GM23248 (cell line): ENCODE measurements at regions not wholly inside any gene's neighbourhood (a gene's known extent, or its start where the extent isn't known, plus 50 kb on each side); places are given as distances from the start of the nearest gene placed in this dataset.

Experiments
- DNase-seq: peaks from one replicate; pipeline ENCODE4 v3.0.0-alpha.2; 2015
- H2AFZ ChIP-seq: fragments of 200-600 bp; sonication (generic); 2 replicates; pipeline ENCODE4 v1.6.1; 2016; ENCODE audit warnings: antibody characterized with exemption
- H3F3A ChIP-seq: fragments of 200-600 bp; sonication (generic); 2 replicates; pipeline ENCODE4 v1.6.1; 2016; ENCODE audit warnings: mild to moderate bottlenecking, antibody characterized with exemption, mixed run types; ENCODE audit not compliant: insufficient read depth
- H3K27ac ChIP-seq: fragments of 200-600 bp; sonication (generic); 2 replicates; pipeline ENCODE4 v1.5.1; 2016; ENCODE audit warnings: mild to moderate bottlenecking
- H3K27me3 ChIP-seq: fragments of 200-600 bp; sonication (generic); replicated peaks from 2 replicates; pipeline ENCODE4 v1.6.1; 2016; ENCODE audit warnings: mild to moderate bottlenecking; ENCODE audit not compliant: insufficient read depth
- H3K36me3 ChIP-seq: fragments of 200-600 bp; sonication (generic); 2 replicates; pipeline ENCODE4 v1.6.1; 2016; ENCODE audit warnings: low read depth, mild to moderate bottlenecking
- H3K4me1 ChIP-seq: fragments of 200-600 bp; sonication (generic); 2 replicates; pipeline ENCODE4 v1.6.1; 2016; ENCODE audit warnings: mild to moderate bottlenecking; ENCODE audit not compliant: insufficient read depth
- H3K4me2 ChIP-seq: fragments of 200-600 bp; sonication (generic); one replicate; pipeline ENCODE4 v1.6.1; 2016; ENCODE audit warnings: mild to moderate bottlenecking; ENCODE audit not compliant: unreplicated experiment
- H3K4me3 ChIP-seq: fragments of 200-600 bp; sonication (generic); 2 replicates; pipeline ENCODE4 v1.5.1; 2016; ENCODE audit warnings: mild to moderate bottlenecking
- H3K79me2 ChIP-seq: fragments of 200-600 bp; sonication (generic); 2 replicates; pipeline ENCODE4 v1.6.1; 2016; ENCODE audit warnings: mild to moderate bottlenecking; ENCODE audit not compliant: insufficient read depth
- H3K9ac ChIP-seq: fragments of 200-600 bp; sonication (generic); 2 replicates; pipeline ENCODE4 v1.6.1; 2016; ENCODE audit warnings: mild to moderate bottlenecking
- H3K9me2 ChIP-seq: fragments of 200-600 bp; sonication (generic); 2 replicates; pipeline ENCODE4 v1.6.1; 2016; ENCODE audit warnings: mixed run types, mild to moderate bottlenecking, moderate library complexity; ENCODE audit not compliant: insufficient read depth
- H3K9me3 ChIP-seq: fragments of 200-600 bp; sonication (generic); one replicate; pipeline ENCODE4 v1.6.1; 2017; ENCODE audit warnings: low read depth
- H4K20me1 ChIP-seq: fragments of 200-600 bp; sonication (generic); 2 replicates; pipeline ENCODE4 v1.6.0; 2016; ENCODE audit not compliant: insufficient read depth
- EZH2 ChIP-seq: fragments of 200-600 bp; sonication (generic); IDR thresholded peaks from 2 replicates; pipeline ENCODE4 v1.6.1; 2018; ENCODE audit warnings: antibody characterized with exemption, mild to moderate bottlenecking; ENCODE audit not compliant: insufficient read depth, poor library complexity, severe bottlenecking
- EZH2phosphoT487 ChIP-seq: fragments of 200-600 bp; sonication (generic); IDR thresholded peaks from 2 replicates; pipeline ENCODE4 v1.6.1; 2018; ENCODE audit warnings: antibody characterized with exemption, moderate library complexity, mild to moderate bottlenecking, low read depth; ENCODE audit not compliant: insufficient read depth
- WGBS, 2 experiments: methylation state at CpG; one replicate each; pipeline ENCODE4 v1.1.6; 2015 to 2017; ENCODE audit warnings: low lambda C conversion rate in 2 of 2, low coverage in 1 of 2; ENCODE audit errors: missing lambda C conversion rate in 2 of 2; 5-methylcytosine and 5-hydroxymethylcytosine counted together
- in situ Hi-C: fragments of 300-500 bp; cut with MboI; formaldehyde crosslinking; loops from 2 replicates; pipeline ENCODE4 v1.15.0; 2020

DNA sequence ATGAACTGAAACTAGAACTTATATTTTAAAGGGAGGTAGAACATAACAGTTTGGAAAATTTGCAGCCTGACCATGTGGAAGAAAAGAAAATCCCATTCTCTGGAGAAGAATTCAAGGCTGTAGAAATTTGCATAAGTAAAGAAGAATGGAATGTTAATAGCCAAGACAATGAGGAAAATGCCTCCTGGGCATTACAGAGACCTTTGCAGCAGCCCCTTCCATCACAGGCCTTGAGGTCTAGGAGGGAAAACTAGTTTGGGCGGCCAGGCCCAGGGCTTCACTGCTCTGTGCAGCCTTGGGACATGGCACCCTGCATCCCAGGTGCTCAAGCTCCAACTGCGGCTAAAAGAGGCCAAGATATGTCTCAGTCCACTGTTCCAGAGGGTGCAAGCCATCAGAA, 1506.8 kb downstream of the PCDH18 start:
- no peaks in the 10 kb centered on the region for H4K20me1 ChIP-seq

DNA sequence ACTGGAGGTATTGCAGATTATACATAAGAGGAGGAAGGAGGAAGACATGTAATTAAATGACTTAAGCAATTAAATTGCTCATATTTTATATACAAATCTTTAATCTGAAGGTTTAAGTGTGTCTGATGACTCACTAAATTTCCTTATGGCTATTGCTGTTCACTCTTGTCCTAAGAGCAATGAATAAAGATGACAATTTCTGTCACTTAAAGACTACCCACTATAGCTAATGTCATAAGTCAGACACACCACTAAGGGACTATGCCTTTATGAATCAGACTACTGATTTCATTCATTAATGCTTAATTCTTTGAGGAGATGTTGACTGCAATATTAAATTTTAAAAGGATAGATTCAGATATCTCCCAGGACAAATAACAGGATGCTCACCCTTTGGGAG, 1514.7 kb downstream of the PCDH18 start:
- in situ Hi-C loops, result no loop called here

More for the DNA sequence above, 1506.8 kb downstream of the PCDH18 start:
- no peak overlapping the region for H3K27ac ChIP-seq
- H3K36me3 ChIP-seq, result no peaks in the 10 kb centered on the region
- in situ Hi-C loops, result no loop called here
- TF ChIP-seq EZH2 (no peak), EZH2phosphoT487 (no peak)
- DNase-seq, result no peak
- WGBS, 2 experiments, result 15 to 24% methylated on average over 2 of the region's 2 CpGs
- H3K9me3 ChIP-seq, result no peaks in the 10 kb centered on the region
- no peak overlapping the region for H3K4me3 ChIP-seq
- no peak overlapping the region for H2AFZ ChIP-seq
- H3K9ac ChIP-seq, result no peak overlapping the region
- H3K79me2 ChIP-seq, result no peaks in the 10 kb centered on the region
- H3F3A ChIP-seq, result no peaks in the 10 kb centered on the region
- H3K27me3 ChIP-seq, result no peaks in the 10 kb centered on the region
- no peaks in the 10 kb centered on the region for H3K4me1 ChIP-seq
- no peaks in the 10 kb centered on the region for H3K9me2 ChIP-seq
- no peak overlapping the region for H3K4me2 ChIP-seq

GRCh38 chr4:136012220-136012619, 1520.1 kb downstream of the PCDH18 start:
- in situ Hi-C loops, result no loop called here
- H2AFZ ChIP-seq, result no peak overlapping the region

More for the DNA sequence above, 1514.7 kb downstream of the PCDH18 start:
- no peak overlapping the region for H2AFZ ChIP-seq
- H3K4me3 ChIP-seq, result no peak overlapping the region
- TF ChIP-seq EZH2 (no peak), EZH2phosphoT487 (no peak)
- no peak overlapping the region for H3K9ac ChIP-seq
- H3K4me1 ChIP-seq, result no peaks in the 10 kb centered on the region
- H3K36me3 ChIP-seq, result no peaks in the 10 kb centered on the region
- H3K9me2 ChIP-seq, result no peaks in the 10 kb centered on the region
- H3K9me3 ChIP-seq, result no peaks in the 10 kb centered on the region
- H3K27me3 ChIP-seq, result no peaks in the 10 kb centered on the region
- H3F3A ChIP-seq, result no peaks in the 10 kb centered on the region
- DNase-seq, result no peak
- H3K4me2 ChIP-seq, result no peak overlapping the region
- no peak overlapping the region for H3K27ac ChIP-seq
- H3K79me2 ChIP-seq, result no peaks in the 10 kb centered on the region
- no peaks in the 10 kb centered on the region for H4K20me1 ChIP-seq

DNA sequence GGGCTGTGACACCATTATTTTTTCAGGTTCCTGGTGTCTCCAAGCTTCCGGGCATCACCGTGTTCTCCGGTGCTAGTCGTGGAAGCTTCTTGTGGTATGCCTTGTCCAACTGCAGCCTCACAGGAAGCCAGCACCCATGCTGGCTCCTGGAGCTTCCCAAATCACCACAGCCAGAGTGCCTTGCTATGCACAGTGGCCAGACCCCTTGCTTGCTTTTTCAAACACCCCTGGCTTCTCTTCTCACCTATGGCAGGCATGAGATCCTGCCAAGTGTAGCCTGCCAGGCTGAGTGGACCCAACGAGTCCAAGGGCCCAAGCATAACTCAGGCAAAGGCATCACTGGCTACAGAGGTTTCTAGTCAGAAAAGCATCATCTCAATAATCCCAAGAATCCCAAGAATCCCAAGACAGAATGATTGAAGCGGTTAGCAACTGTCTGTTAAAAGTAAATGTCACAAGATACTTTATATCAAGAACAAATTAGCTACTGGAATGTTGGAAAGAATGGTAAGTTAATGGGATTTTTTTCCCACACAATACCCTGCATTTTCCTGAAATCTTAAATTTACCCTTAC, 1522.9 kb downstream of the PCDH18 start:
- H3K79me2 ChIP-seq, result no peaks in the 10 kb centered on the region
- H3K27me3 ChIP-seq, result no peaks in the 10 kb centered on the region
- no peak overlapping the region for H3K27ac ChIP-seq
- H3K4me3 ChIP-seq, result no peak overlapping the region
- no peaks in the 10 kb centered on the region for H3K9me3 ChIP-seq
- WGBS, 2 experiments, result 40 to 46% methylated on average over 6 of the region's 6 CpGs
- TF ChIP-seq EZH2 (no peak), EZH2phosphoT487 (no peak)
- no peak overlapping the region for H3K4me2 ChIP-seq
- no peak for DNase-seq
- H3K9me2 ChIP-seq, result no peaks in the 10 kb centered on the region
- no peaks in the 10 kb centered on the region for H4K20me1 ChIP-seq
- no peaks in the 10 kb centered on the region for H3F3A ChIP-seq
- no peak overlapping the region for H2AFZ ChIP-seq
- in situ Hi-C loops, result no loop called here
- no peak overlapping the region for H3K9ac ChIP-seq
- H3K4me1 ChIP-seq, result no peaks in the 10 kb centered on the region
- no peaks in the 10 kb centered on the region for H3K36me3 ChIP-seq

More at GRCh38 chr4:136012220-136012619, 1520.1 kb downstream of the PCDH18 start:
- no peaks in the 10 kb centered on the region for H3K79me2 ChIP-seq
- no peaks in the 10 kb centered on the region for H3K27me3 ChIP-seq
- no peaks in the 10 kb centered on the region for H3F3A ChIP-seq
- no peaks in the 10 kb centered on the region for H4K20me1 ChIP-seq
- H3K9me2 ChIP-seq, result no peaks in the 10 kb centered on the region
- DNase-seq, result no peak
- WGBS, 2 experiments, result 0 to 3% methylated on average over 1 of the region's 1 CpG
- H3K4me2 ChIP-seq, result no peak overlapping the region
- TF ChIP-seq EZH2 (no peak), EZH2phosphoT487 (no peak)
- no peak overlapping the region for H3K9ac ChIP-seq
- H3K36me3 ChIP-seq, result no peaks in the 10 kb centered on the region
- no peaks in the 10 kb centered on the region for H3K9me3 ChIP-seq
- no peaks in the 10 kb centered on the region for H3K4me1 ChIP-seq
- no peak overlapping the region for H3K27ac ChIP-seq
- H3K4me3 ChIP-seq, result no peak overlapping the region

- H3K9me3 ChIP-seq, result no peaks in the 10 kb centered on the region
- no peak overlapping the region for H3K4me2 ChIP-seq
- H3K27ac ChIP-seq, result no peak overlapping the region
- no peak for DNase-seq
- in situ Hi-C loops, result no loop called here
- H3K27me3 ChIP-seq, result no peaks in the 10 kb centered on the region
- TF ChIP-seq EZH2 (no peak), EZH2phosphoT487 (no peak)
- H3K4me1 ChIP-seq, result no peaks in the 10 kb centered on the region
- no peaks in the 10 kb centered on the region for H3F3A ChIP-seq
- H3K4me3 ChIP-seq, result no peak overlapping the region
- no peaks in the 10 kb centered on the region for H3K36me3 ChIP-seq
- 32 to 37% methylated on average over 4 of the region's 4 CpGs for WGBS, 2 experiments
- no peaks in the 10 kb centered on the region for H3K9me2 ChIP-seq
- H3K9ac ChIP-seq, result no peak overlapping the region
- H4K20me1 ChIP-seq, result no peaks in the 10 kb centered on the region
- no peaks in the 10 kb centered on the region for H3K79me2 ChIP-seq
- H2AFZ ChIP-seq, result no peak overlapping the region
Observed at GRCh38 chr4:136007991-136008390, 1524.3 kb downstream of the PCDH18 start.
